Loucy (cell line): ENCODE measurements at regions not wholly inside any gene's neighbourhood (a gene's known extent, or its start where the extent isn't known, plus 50 kb on each side); places are given as distances from the start of the nearest gene placed in this dataset.

Experiments used
- H2AFZ ChIP-seq: fragments of 200-600 bp; sonication (generic); 2 replicates; pipeline ENCODE4 v1.6.0; 2016; ENCODE audit warnings: antibody characterized with exemption, mild to moderate bottlenecking, low read length, moderate library complexity
- H3F3A ChIP-seq: fragments of 200-600 bp; 2 replicates; pipeline ENCODE4 v1.6.0; 2016; ENCODE audit warnings: antibody characterized with exemption, low read depth, mild to moderate bottlenecking
- H3K27me3 ChIP-seq: fragments of 200-600 bp; sonication (generic); 2 replicates; pipeline ENCODE4 v1.6.1; 2014; ENCODE audit warnings: low read length, mild to moderate bottlenecking; ENCODE audit not compliant: insufficient read depth, poor library complexity, severe bottlenecking
- H3K36me3 ChIP-seq: fragments of 200-600 bp; sonication (generic); 2 replicates; pipeline ENCODE4 v1.6.1; 2016; ENCODE audit warnings: low read length; ENCODE audit not compliant: insufficient read depth
- H3K4me1 ChIP-seq: fragments of 200-600 bp; sonication (generic); 2 replicates; pipeline ENCODE4 v1.5.1; 2014; ENCODE audit warnings: low read length, mild to moderate bottlenecking; ENCODE audit not compliant: insufficient read depth, poor library complexity, severe bottlenecking
- H3K4me2 ChIP-seq: fragments of 200-600 bp; sonication (generic); 2 replicates; pipeline ENCODE4 v1.6.0; 2014; ENCODE audit warnings: antibody characterized with exemption, low read length, low read depth, mild to moderate bottlenecking; ENCODE audit not compliant: poor library complexity, severe bottlenecking
- H3K4me3 ChIP-seq: fragments of 200-600 bp; sonication (generic); 2 replicates; pipeline ENCODE4 v1.5.1; 2014; ENCODE audit warnings: low read length, mild to moderate bottlenecking, mixed read lengths; ENCODE audit not compliant: poor library complexity, severe bottlenecking
- H3K79me2 ChIP-seq: fragments of 200-600 bp; sonication (generic); 2 replicates; pipeline ENCODE4 v1.6.1; 2014; ENCODE audit warnings: low read length; ENCODE audit not compliant: insufficient read depth
- H3K9ac ChIP-seq: fragments of 200-600 bp; sonication (generic); 2 replicates; pipeline ENCODE4 v1.6.0; 2014; ENCODE audit warnings: mild to moderate bottlenecking, low read depth, low read length, moderate library complexity; ENCODE audit not compliant: poor library complexity, severe bottlenecking
- H3K9me2 ChIP-seq: fragments of 200-600 bp; sonication (generic); replicated peaks from 2 replicates; pipeline ENCODE4 v1.6.1; 2016; ENCODE audit warnings: low read depth, low read length, mixed read lengths
- H3K9me3 ChIP-seq: fragments of 200-600 bp; sonication (generic); 2 replicates; pipeline ENCODE4 v1.6.1; 2014; ENCODE audit warnings: mild to moderate bottlenecking, antibody characterized with exemption, low read length, low read depth; ENCODE audit not compliant: insufficient read depth
- H4K20me1 ChIP-seq: fragments of 200-600 bp; sonication (generic); 2 replicates; pipeline ENCODE4 v1.6.0; 2014; ENCODE audit warnings: antibody characterized with exemption, low read length, mild to moderate bottlenecking; ENCODE audit not compliant: insufficient read depth, poor library complexity, severe bottlenecking
- EZH2phosphoT487 ChIP-seq: fragments of 200-600 bp; IDR thresholded peaks from 2 replicates; pipeline ENCODE4 v1.6.1; 2018; ENCODE audit warnings: antibody characterized with exemption, mild to moderate bottlenecking, moderate library complexity, borderline replicate concordance
- TF ChIP-seq, protein P1 (sequence below): fragments of 200-600 bp; sonication (generic); conservative IDR thresholded peaks from 2 replicates; pipeline ENCODE4 v1.5.1; 2014; ENCODE audit warnings: mild to moderate bottlenecking, antibody characterized with exemption, low read length

DNA sequence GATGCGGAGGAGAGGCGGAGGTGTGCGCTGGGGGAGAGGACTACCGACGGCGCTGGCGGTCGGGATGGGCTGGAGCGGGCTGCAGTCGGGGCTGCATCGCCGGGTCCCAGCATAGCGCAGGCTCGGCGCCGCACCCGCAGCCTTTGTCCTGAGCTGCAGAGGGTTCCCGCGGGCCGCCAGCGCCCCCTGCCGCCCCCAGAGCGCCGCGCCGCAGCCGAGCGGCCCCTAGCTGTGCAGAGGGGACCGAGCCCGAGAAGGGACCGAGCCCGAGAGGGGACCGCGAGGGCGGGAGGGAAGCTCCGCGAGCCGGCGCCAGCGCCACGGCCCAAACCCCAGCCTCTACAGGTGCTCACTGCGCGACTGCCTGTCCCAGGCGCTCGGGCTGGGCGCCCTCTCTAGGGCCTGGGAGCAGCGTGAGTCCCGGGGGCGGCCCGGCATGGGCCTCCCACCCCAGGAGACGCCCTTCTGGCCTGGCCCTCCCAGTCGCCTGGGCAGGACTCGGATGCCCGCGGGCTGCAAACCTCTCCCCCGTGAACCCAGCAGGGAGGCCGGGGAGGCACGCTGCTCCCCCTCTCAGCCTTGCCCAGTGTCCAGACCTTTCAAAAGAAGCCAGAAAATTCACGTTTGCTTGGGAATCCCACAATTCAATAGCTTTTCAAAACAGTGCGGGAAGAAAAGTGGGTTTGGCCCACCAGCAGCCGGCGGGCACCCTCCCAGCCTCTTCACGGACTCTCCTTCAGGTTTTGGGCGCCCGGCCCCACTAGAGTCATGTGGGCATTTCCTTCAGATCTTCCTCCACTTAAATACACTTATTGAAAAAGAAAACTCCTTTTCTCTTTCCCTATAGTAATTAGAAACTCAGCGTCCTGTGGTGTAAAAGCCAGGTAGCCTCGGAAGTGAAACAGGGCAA is 134.7 kb downstream of the TPRA1 start:
- H3K36me3 ChIP-seq = no peaks in the 10 kb centered on the region
- H3K4me1 ChIP-seq = no peaks in the 10 kb centered on the region
- no peaks in the 10 kb centered on the region for H4K20me1 ChIP-seq
- H3K79me2 ChIP-seq = no peaks in the 10 kb centered on the region
- TF ChIP-seq EZH2phosphoT487 = no peak
- TF ChIP-seq, protein P1, sequence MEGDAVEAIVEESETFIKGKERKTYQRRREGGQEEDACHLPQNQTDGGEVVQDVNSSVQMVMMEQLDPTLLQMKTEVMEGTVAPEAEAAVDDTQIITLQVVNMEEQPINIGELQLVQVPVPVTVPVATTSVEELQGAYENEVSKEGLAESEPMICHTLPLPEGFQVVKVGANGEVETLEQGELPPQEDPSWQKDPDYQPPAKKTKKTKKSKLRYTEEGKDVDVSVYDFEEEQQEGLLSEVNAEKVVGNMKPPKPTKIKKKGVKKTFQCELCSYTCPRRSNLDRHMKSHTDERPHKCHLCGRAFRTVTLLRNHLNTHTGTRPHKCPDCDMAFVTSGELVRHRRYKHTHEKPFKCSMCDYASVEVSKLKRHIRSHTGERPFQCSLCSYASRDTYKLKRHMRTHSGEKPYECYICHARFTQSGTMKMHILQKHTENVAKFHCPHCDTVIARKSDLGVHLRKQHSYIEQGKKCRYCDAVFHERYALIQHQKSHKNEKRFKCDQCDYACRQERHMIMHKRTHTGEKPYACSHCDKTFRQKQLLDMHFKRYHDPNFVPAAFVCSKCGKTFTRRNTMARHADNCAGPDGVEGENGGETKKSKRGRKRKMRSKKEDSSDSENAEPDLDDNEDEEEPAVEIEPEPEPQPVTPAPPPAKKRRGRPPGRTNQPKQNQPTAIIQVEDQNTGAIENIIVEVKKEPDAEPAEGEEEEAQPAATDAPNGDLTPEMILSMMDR = peak; percentile 79
- H3K4me2 ChIP-seq = no peak overlapping the region
- no peaks in the 10 kb centered on the region for H3K9me2 ChIP-seq
- no peak overlapping the region for H3K4me3 ChIP-seq
- no peaks in the 10 kb centered on the region for H3K27me3 ChIP-seq
- no peak overlapping the region for H2AFZ ChIP-seq
- H3K9ac ChIP-seq = no peak overlapping the region
- no peaks in the 10 kb centered on the region for H3K9me3 ChIP-seq
- H3F3A ChIP-seq = no peaks in the 10 kb centered on the region

GRCh38 chr3:127454968-127455367 is 135.6 kb downstream of the TPRA1 start:
- no peaks in the 10 kb centered on the region for H3K27me3 ChIP-seq
- no peak overlapping the region for H3K9ac ChIP-seq
- no peaks in the 10 kb centered on the region for H3K9me2 ChIP-seq
- TF ChIP-seq, protein P1 = no peak
- TF ChIP-seq EZH2phosphoT487 = no peak
- H3K36me3 ChIP-seq = no peaks in the 10 kb centered on the region
- no peaks in the 10 kb centered on the region for H3K9me3 ChIP-seq
- H3F3A ChIP-seq = no peaks in the 10 kb centered on the region
- H3K4me2 ChIP-seq = no peak overlapping the region
- no peaks in the 10 kb centered on the region for H3K4me1 ChIP-seq
- no peaks in the 10 kb centered on the region for H4K20me1 ChIP-seq
- no peak overlapping the region for H3K4me3 ChIP-seq
- no peak overlapping the region for H2AFZ ChIP-seq
- no peaks in the 10 kb centered on the region for H3K79me2 ChIP-seq

- no peak overlapping the region for H2AFZ ChIP-seq
- H3K9me3 ChIP-seq = no peaks in the 10 kb centered on the region
- no peaks in the 10 kb centered on the region for H3K36me3 ChIP-seq
- H3K4me2 ChIP-seq = no peak overlapping the region
- H3K9ac ChIP-seq = no peak overlapping the region
- no peaks in the 10 kb centered on the region for H3K9me2 ChIP-seq
- no peaks in the 10 kb centered on the region for H3K4me1 ChIP-seq
- H3K4me3 ChIP-seq = no peak overlapping the region
- H3K79me2 ChIP-seq = no peaks in the 10 kb centered on the region
- no peaks in the 10 kb centered on the region for H3K27me3 ChIP-seq
- TF ChIP-seq, protein P1 = no peak
- TF ChIP-seq EZH2phosphoT487 = no peak
- H3F3A ChIP-seq = no peaks in the 10 kb centered on the region
- no peaks in the 10 kb centered on the region for H4K20me1 ChIP-seq
Observed at GRCh38 chr3:127454051-127454450, 136.5 kb downstream of the TPRA1 start.
